H1 (cell line): ENCODE measurements at regions not wholly inside any gene's neighbourhood (a gene's known extent, or its start where the extent isn't known, plus 50 kb on each side); places are given as distances from the start of the nearest gene placed in this dataset.

ENCODE experiments used
- CTCF ChIA-PET: fragments of 300-600 bp; sonication (Branson Sonifier 250); formaldehyde crosslinking; loops from one replicate; lab custom pipeline; 2021; ENCODE audit not compliant: partially characterized antibody; lab: Charles Lee
- POLR2A ChIA-PET: fragments of 300-600 bp; sonication (Branson Sonifier 250); formaldehyde crosslinking; loops from one replicate; lab custom pipeline; 2021; ENCODE audit warnings: inconsistent platforms; ENCODE audit not compliant: partially characterized antibody; lab: Charles Lee
- DNase-seq, 2 experiments: peaks; one replicate each; pipeline versions ENCODE4 v3.0.0 to v3.0.0-alpha.2; 2010 to 2022; ENCODE audit warnings: low spot score in 2 of 2, low read depth in 1 of 2, mixed read lengths in 1 of 2
- FAIRE-seq: peaks from 2 replicates; lab custom pipeline; 2011; peaks lifted over from hg19 to GRCh38; lab: Jason Lieb, UNC
- H2AFZ ChIP-seq: 2 replicates; pipeline ENCODE4 v1.8.1; 2012; ENCODE audit warnings: low read length, inconsistent platforms
- H2AK5ac ChIP-seq: 2 replicates; pipeline ENCODE4 v1.6.1; 2013; ENCODE audit warnings: low read depth, low read length
- H2BK120ac ChIP-seq: replicated peaks from 2 replicates; pipeline ENCODE3; 2013; ENCODE audit warnings: low read depth, low read length, inconsistent platforms
- H2BK12ac ChIP-seq: 2 replicates; pipeline ENCODE4 v1.6.1; 2013; ENCODE audit warnings: low read depth, low read length
- H2BK15ac ChIP-seq: 2 replicates; pipeline ENCODE4 v1.6.1; 2013; ENCODE audit warnings: low read length
- H2BK20ac ChIP-seq: 2 replicates; pipeline ENCODE4 v1.6.1; 2013; ENCODE audit warnings: low read length
- H2BK5ac ChIP-seq: 2 replicates; pipeline ENCODE4 v1.6.1; 2013; ENCODE audit warnings: low read depth, low read length
- H3K14ac ChIP-seq: 2 replicates; pipeline ENCODE4 v1.6.1; 2013; ENCODE audit warnings: inconsistent platforms; ENCODE audit not compliant: insufficient read length
- H3K18ac ChIP-seq: 2 replicates; pipeline ENCODE4 v1.6.1; 2013; ENCODE audit warnings: low read length; ENCODE audit errors: extremely low read depth
- H3K23ac ChIP-seq: 2 replicates; pipeline ENCODE4 v1.6.1; 2013; ENCODE audit warnings: inconsistent platforms; ENCODE audit not compliant: insufficient read length
- H3K23me2 ChIP-seq: 2 replicates; pipeline ENCODE4 v1.6.1; 2013; ENCODE audit warnings: low read depth, low read length
- H3K27ac ChIP-seq: 2 replicates; pipeline ENCODE4 v1.6.1; 2011; ENCODE audit warnings: low read depth, low read length, inconsistent platforms
- H3K27me3 ChIP-seq, 4 experiments: replicated peaks in 1 of 4; 1 replicate in 1 of 4; 2 replicates in 3 of 4; pipeline versions ENCODE4 v1.6.1 to v1.8.1; 2011 to 2013; ENCODE audit warnings: low read length in 3 of 4, mild to moderate bottlenecking in 3 of 4, inconsistent platforms in 2 of 4, mixed read lengths in 2 of 4, moderate library complexity in 1 of 4; ENCODE audit not compliant: control insufficient read depth in 3 of 4, insufficient read depth in 3 of 4; ENCODE audit errors: extremely low read depth in 1 of 4
- H3K36me3 ChIP-seq, 4 experiments: 2 replicates each; pipeline versions ENCODE4 v1.6.1 to v1.8.1; 2011 to 2013; ENCODE audit warnings: mild to moderate bottlenecking in 4 of 4, low read length in 3 of 4, moderate library complexity in 2 of 4, control low read depth in 1 of 4, inconsistent platforms in 1 of 4; ENCODE audit not compliant: insufficient read depth in 4 of 4, control insufficient read depth in 2 of 4
- H3K4ac ChIP-seq: replicated peaks from 2 replicates; pipeline ENCODE3; 2013; ENCODE audit warnings: low read length, low read depth, mixed read lengths, inconsistent platforms; ENCODE audit not compliant: insufficient read length
- H3K4me1 ChIP-seq, 4 experiments: replicated peaks in 1 of 4; 1 replicate in 1 of 4; 2 replicates in 3 of 4; pipeline versions ENCODE4 v1.6.1 to v1.8.1; 2011 to 2013; ENCODE audit warnings: low read length in 3 of 4, inconsistent platforms in 2 of 4, mixed read lengths in 1 of 4; ENCODE audit not compliant: insufficient read depth in 4 of 4, control insufficient read depth in 3 of 4
- H3K4me2 ChIP-seq, 2 experiments: 2 replicates each; pipeline versions ENCODE4 v1.6.1 to v1.8.1; 2011 to 2013; ENCODE audit warnings: low read depth in 2 of 2, low read length in 2 of 2, control low read depth in 1 of 2, inconsistent platforms in 1 of 2, mild to moderate bottlenecking in 1 of 2; ENCODE audit not compliant: insufficient read depth in 1 of 2
- H3K4me3 ChIP-seq, 4 experiments: fragments of 200-600, 300-600 bp in 1 of 4; sonication (generic), shearing (Covaris generic), sonication (Bioruptor Twin) in 1 of 4; 2 replicates each; pipeline versions ENCODE4 v1.5.1 to v1.8.1; 2011 to 2016; ENCODE audit warnings: low read length in 4 of 4, low read depth in 3 of 4, control low read depth in 2 of 4, inconsistent platforms in 2 of 4, mild to moderate bottlenecking in 2 of 4, mixed read lengths in 1 of 4, moderate library complexity in 1 of 4; ENCODE audit not compliant: insufficient read depth in 2 of 4; ENCODE audit errors: extremely low read depth in 1 of 4
- H3K56ac ChIP-seq: replicated peaks from 2 replicates; pipeline ENCODE3; 2013; ENCODE audit warnings: low read depth, mild to moderate bottlenecking, mixed read lengths, low read length, inconsistent platforms; ENCODE audit not compliant: insufficient read length
- H3K79me1 ChIP-seq: 2 replicates; pipeline ENCODE4 v1.6.1; 2013; ENCODE audit warnings: low read depth, low read length, control low read depth
- H3K79me2 ChIP-seq, 2 experiments: 2 replicates each; pipeline versions ENCODE4 v1.6.1 to v1.8.1; 2012 to 2013; ENCODE audit warnings: low read length in 2 of 2, mild to moderate bottlenecking in 2 of 2, inconsistent platforms in 1 of 2; ENCODE audit not compliant: insufficient read depth in 2 of 2, control insufficient read depth in 1 of 2
- H3K9ac ChIP-seq, 4 experiments: replicated peaks in 1 of 4; 1 replicate in 1 of 4; 2 replicates in 3 of 4; pipeline versions ENCODE4 v1.6.1 to v1.8.1; 2011 to 2013; ENCODE audit warnings: low read depth in 3 of 4, low read length in 3 of 4, control low read depth in 2 of 4, mild to moderate bottlenecking in 2 of 4, moderate library complexity in 2 of 4, inconsistent platforms in 1 of 4; ENCODE audit errors: extremely low read depth in 1 of 4
- H3K9me3 ChIP-seq, 2 experiments: 2 replicates each; pipeline versions ENCODE4 v1.6.1 to v1.8.1; 2012 to 2013; ENCODE audit warnings: mild to moderate bottlenecking in 2 of 2, moderate library complexity in 2 of 2, control low read depth in 1 of 2, inconsistent platforms in 1 of 2, low read depth in 1 of 2, low read length in 1 of 2, mixed read lengths in 1 of 2; ENCODE audit not compliant: insufficient read depth in 2 of 2
- H4K20me1 ChIP-seq, 2 experiments: replicated peaks in 1 of 2; 2 replicates each; pipeline versions ENCODE3 to v1.8.1; 2011 to 2013; ENCODE audit warnings: inconsistent platforms in 2 of 2, low read length in 2 of 2, mild to moderate bottlenecking in 1 of 2; ENCODE audit not compliant: insufficient read depth in 2 of 2, control insufficient read depth in 1 of 2
- H4K5ac ChIP-seq: 2 replicates; pipeline ENCODE4 v1.6.1; 2013; ENCODE audit warnings: low read length, low read depth, mixed read lengths, inconsistent platforms; ENCODE audit not compliant: insufficient read length
- H4K8ac ChIP-seq: 2 replicates; pipeline ENCODE4 v1.8.0; 2013; ENCODE audit warnings: mild to moderate bottlenecking, moderate library complexity, low read length, inconsistent platforms; ENCODE audit not compliant: insufficient read depth; ENCODE audit errors: extremely low read depth
- H4K91ac ChIP-seq: replicated peaks from 2 replicates; pipeline ENCODE3; 2013; ENCODE audit warnings: low read length, mixed read lengths, inconsistent platforms; ENCODE audit not compliant: insufficient read length
- KDM4A ChIP-seq: IDR thresholded peaks from one replicate; pipeline ENCODE4 v1.7.1; 2012; ENCODE audit warnings: low read depth, mild to moderate bottlenecking, moderate library complexity, low read length, inconsistent platforms; ENCODE audit not compliant: severe bottlenecking
- WGBS, 2 experiments: shearing (Covaris generic) in 1 of 2; methylation state at CpG; one replicate each; pipeline versions ENCODE4 v1.1.6 to v1.1.7; 2013 to 2015; ENCODE audit warnings: low lambda C conversion rate in 2 of 2, mixed read lengths in 2 of 2, inconsistent platforms in 1 of 2, low coverage in 1 of 2, missing lambda C conversion rate in 1 of 2; ENCODE audit not compliant: insufficient replicate concordance in 2 of 2, insufficient coverage in 1 of 2, insufficient read length in 1 of 2; ENCODE audit errors: extremely low coverage in 1 of 2, missing lambda C conversion rate in 1 of 2; 5-methylcytosine and 5-hydroxymethylcytosine counted together

GRCh38 chr10:65786279-65786678, 1139.6 kb upstream of the LRRTM3 start:
- no peaks in the 10 kb centered on the region for H3K36me3 ChIP-seq
- H4K20me1 ChIP-seq, result peaks cover 0 to 2% of the 10 kb centered on the region in 2 experiments
- CTCF ChIA-PET, result no interaction called here
- H4K8ac ChIP-seq, result no peak overlapping the region
- H2BK15ac ChIP-seq, result no peak overlapping the region
- 93% methylated on average over 2 of the region's 2 CpGs; no CpG with 5 or more reads in 1 of the 2 experiments for WGBS, 2 experiments
- no peak overlapping the region for H3K9ac ChIP-seq
- no peaks in the 10 kb centered on the region for H3K79me1 ChIP-seq
- H3K79me2 ChIP-seq, result no peaks in the 10 kb centered on the region
- H3K4me1 ChIP-seq, result no peaks in the 10 kb centered on the region
- POLR2A ChIA-PET, result no interaction called here
- no peak overlapping the region for H2BK20ac ChIP-seq
- no peaks in the 10 kb centered on the region for H3K27me3 ChIP-seq
- no peak overlapping the region for H3K14ac ChIP-seq
- no peak overlapping the region for H2BK120ac ChIP-seq
- no peak overlapping the region for H2AK5ac ChIP-seq
- no peak overlapping the region for H3K4ac ChIP-seq
- no peak overlapping the region for H4K5ac ChIP-seq
- no peak overlapping the region for H2AFZ ChIP-seq
- H3K56ac ChIP-seq, result no peak overlapping the region
- FAIRE-seq (no peak), DNase-seq (no peak)
- no peak overlapping the region for H3K4me3 ChIP-seq
- no peaks in the 10 kb centered on the region for H3K23me2 ChIP-seq
- no peak overlapping the region for H3K23ac ChIP-seq
- no peaks in the 10 kb centered on the region for H3K9me3 ChIP-seq
- H4K91ac ChIP-seq, result no peak overlapping the region
- no peak overlapping the region for H3K18ac ChIP-seq
- H3K27ac ChIP-seq, result no peak overlapping the region
- no peak overlapping the region for H2BK5ac ChIP-seq
- no peak overlapping the region for H3K4me2 ChIP-seq
- H2BK12ac ChIP-seq, result no peak overlapping the region
- TF ChIP-seq KDM4A, result no peak
